ENCODE measurements at regions not wholly inside any gene's neighbourhood (a gene's known extent, or its start where the extent isn't known, plus 50 kb on each side); places are given as distances from the start of the nearest gene placed in this dataset.
"Not testable (repeated sequence)": the region's sequence is repeated elsewhere in the genome, so short reads cannot be mapped to it uniquely, and the experiment has no call there.

- no peak for DNase-seq (ENCODE audit: low read depth)
These were observed 99.1 kb upstream of the SMARCA2 start for GRCh38 chr9:1916095-1916494.

DNA sequence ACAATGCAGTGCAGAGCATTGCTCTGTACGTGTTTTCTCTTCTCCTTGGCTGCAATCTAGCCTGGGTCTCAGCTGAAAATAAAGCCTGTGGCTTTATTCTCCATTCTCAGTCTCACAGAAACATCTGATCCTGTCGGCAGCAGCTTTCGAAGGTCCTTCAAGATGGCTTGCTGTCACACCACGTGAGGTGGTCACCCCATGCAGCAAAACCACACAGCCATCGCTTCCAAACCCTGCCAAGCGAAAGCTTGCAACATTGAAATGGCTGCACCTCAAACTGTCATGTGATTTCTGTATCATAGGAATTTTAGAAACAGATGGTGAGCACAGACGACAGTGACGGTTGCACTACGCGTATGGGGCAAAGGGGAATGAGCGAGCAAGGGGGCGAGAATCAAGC lies 98.5 kb upstream of the SMARCA2 start:
- DNase-seq (ENCODE audit: low read depth), result no peak

- no peak for DNase-seq (ENCODE audit: low read depth)
These were observed 97.7 kb upstream of the SMARCA2 start for GRCh38 chr9:1917396-1917935.

GRCh38 chr9:1918108-1918507 lies 97.0 kb upstream of the SMARCA2 start:
- no peak for DNase-seq (ENCODE audit: low read depth)

- DNase-seq (ENCODE audit: low read depth), result no peak
These were observed 96.5 kb upstream of the SMARCA2 start for GRCh38 chr9:1918622-1919021.

DNA sequence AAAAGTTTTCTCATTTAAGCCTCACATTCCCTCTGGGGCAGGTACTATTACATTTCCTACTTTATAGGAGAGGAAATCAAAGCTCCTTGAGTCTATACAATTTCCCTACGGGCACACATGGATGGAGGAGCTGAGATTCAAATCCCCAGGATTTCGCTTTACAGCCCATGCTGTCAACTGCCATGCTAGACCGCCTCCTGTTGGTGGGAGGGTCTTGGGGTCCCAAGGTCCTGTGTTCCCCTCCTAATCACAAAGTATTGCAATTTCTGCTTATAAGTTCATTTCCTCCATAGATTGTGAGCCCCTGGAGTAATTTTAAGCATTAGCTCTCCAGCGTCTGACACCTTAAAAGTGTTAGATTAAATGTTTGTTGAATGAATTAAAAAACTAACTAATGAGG lies 95.9 kb upstream of the SMARCA2 start:
- DNase-seq (ENCODE audit: low read depth), result no peak

DNA sequence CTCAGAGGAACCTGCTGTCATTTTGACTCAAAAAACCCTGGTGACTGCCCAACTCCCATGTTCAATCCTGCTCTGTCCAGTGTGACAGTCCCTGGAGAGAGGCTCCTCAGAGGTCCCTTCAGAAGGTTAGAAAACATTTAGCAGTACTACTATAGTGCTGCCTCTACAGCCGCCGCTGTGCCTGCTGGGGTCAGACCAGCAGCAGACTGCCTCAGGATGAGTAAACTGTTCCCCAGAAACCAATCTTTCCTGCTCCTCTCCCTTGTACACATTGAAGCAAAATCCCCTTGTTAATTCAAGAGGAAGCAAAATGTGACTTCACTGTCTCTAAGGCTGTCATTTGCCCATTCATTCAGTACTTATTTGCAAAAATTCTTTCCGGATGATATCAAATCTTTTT lies 94.8 kb upstream of the SMARCA2 start:
- DNase-seq (ENCODE audit: low read depth), result no peak

DNA sequence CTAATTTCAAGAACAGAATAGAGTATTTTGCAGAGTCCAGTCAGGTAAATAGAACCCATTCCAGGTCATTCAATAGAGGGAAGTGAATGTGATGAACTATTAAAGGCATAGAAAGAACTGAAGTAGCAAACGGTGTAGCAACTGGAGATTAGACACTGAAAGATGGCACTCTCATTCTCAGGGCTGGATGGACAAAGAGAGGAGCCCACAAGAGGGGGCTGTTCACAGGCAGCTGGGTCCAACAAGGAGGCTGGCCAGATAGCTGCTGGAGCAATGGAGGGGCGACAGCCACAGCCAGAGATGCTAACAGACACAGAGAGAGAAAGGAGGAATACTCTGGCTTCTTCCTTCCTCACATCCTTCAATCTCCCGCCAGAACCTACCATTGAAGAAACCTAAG lies 93.1 kb upstream of the SMARCA2 start:
- no peak for DNase-seq (ENCODE audit: low read depth)

GRCh38 chr9:1927546-1927945 lies 87.6 kb upstream of the SMARCA2 start:
- no peak for DNase-seq (ENCODE audit: low read depth)

DNA sequence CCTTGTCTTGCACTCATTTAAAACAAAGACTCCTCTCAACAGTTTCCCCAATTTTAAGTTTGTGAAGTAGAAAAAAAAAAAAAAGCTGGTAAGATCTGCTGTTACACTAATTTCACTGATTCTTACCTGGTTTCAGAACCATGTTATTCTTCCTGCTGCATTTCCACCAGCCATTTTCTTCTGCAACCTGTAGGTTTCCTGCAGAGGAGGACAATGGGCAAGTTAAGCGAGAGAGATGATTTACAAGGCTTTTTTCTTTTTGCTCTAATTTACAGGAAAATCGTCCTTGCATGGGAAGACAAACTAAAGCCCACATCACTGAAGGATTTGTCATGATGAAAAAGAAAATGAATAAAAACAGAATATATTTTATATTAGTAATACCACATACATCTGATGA lies 86.0 kb upstream of the SMARCA2 start:
- DNase-seq (ENCODE audit: low read depth), result no peak

DNA sequence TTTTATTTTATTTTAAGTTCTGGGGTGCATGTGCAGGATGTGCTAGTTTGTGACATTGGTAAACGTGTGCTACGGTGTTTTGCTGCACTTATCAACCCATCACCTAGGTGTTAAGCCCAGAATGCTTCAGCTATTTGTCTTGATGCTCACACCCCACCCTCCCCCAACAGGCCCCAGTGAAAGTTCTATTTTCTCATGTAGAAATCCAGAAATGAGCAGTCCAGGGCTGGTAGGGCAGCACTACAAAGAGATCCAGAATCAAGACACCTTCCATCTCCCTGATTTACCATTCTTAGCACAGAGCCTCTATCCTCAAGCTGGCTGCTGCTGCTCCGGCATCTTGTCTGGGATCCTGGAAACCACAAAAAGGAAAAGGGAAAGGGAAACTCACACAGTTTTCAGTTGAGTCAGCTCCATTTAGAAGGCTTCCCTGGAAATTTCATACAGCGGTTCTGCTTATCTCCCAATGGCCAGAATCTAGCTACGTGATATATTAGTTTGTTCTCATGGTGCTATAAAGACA lies 85.4 kb upstream of the SMARCA2 start:
- DNase-seq (ENCODE audit: low read depth), result no peak

GRCh38 chr9:1930245-1930736 lies 84.9 kb upstream of the SMARCA2 start:
- DNase-seq (ENCODE audit: low read depth), result not testable (repeated sequence)

DNA sequence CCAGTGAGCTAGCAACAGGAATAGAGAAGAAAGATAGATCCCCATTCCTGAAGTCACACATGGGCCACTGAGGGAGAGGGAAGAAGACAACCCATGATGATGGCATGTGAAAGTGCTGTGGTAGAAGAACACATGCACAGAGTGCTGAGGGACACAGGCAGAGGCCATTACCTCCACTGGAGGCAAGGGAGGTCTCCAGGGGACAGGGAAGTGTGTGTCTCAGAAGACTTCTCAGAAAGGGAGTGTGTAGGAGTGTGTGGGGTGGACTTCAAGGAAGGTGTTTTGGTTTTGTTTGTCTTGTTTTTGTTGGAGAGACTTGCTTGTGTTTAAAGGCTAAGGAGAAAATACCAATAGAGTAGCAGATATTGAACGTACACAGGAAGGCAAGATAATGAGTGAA lies 77.0 kb upstream of the SMARCA2 start:
- no peak for DNase-seq (ENCODE audit: low read depth)

- DNase-seq (ENCODE audit: low read depth), result no peak
These were observed 76.4 kb upstream of the SMARCA2 start for GRCh38 chr9:1938675-1939170.

DNA sequence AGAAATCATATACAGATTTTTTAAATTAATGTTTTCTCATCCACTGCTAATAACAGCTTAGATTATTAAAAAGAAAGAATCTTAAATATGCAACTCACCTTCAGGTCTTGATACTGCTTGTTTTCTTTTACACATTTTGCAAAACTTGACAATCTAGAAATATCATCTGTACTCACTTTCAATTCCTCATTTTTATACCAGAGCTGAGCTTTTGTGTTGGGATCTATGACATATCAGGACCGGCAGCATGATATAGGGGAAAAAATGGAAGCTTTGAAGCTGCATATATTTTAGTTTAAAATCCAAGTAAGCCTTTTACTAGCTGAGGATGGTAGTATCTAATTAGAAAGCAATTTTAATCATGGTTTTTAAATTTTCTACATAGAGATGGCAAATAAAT lies 75.7 kb upstream of the SMARCA2 start:
- DNase-seq (ENCODE audit: low read depth), result no peak

DNA sequence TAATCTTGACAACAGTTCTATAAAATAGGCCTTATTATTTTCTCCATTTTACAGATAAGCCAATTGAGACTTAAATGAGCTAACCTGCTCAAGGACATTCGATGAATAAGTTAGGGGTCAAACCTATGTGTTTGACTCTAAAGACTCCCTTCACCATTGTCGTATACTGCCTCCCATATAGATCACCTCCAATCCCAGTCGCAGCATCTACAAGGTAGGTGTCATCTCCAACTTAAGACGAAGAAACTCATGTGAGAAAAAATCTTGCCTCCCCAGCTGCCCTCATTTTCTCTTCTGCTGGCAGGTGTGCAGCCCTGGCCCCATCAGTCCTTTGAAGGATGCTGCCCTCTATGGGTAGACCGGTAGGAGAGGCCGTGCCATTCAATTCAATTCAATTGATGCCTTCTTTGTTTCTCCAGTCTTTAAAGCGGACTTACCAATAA lies 75.2 kb upstream of the SMARCA2 start:
- peak; percentile 34 for DNase-seq (ENCODE audit: low read depth)

DNA sequence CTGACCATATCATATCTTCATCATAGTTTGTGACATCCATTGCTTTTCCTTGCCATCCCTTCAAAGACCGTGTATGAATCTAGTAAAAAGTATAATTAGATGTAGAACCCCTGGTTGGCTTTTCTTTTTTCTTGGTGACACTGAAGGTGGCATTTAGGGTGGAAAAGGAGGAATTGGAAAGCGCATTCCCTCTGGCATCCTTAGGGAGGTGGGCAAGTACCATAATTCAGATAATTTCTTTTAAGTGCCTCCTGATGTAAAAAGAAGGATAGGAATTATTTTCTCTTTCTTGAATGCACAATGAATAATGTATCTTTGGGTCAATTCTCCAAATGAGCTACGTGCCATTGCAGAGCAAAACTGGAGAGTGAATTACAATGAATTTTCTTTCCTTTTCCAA lies 73.2 kb upstream of the SMARCA2 start:
- DNase-seq (ENCODE audit: low read depth), result peak; percentile 7

- DNase-seq (ENCODE audit: low read depth), result no peak
These were observed 68.4 kb upstream of the SMARCA2 start for GRCh38 chr9:1946526-1947283.

- DNase-seq (ENCODE audit: low read depth), result no peak
These were observed 67.7 kb upstream of the SMARCA2 start for GRCh38 chr9:1947438-1947837.

GRCh38 chr9:1948541-1948940 lies 66.6 kb upstream of the SMARCA2 start:
- DNase-seq (ENCODE audit: low read depth), result no peak

- DNase-seq (ENCODE audit: low read depth), result no peak
These were observed 63.7 kb upstream of the SMARCA2 start for GRCh38 chr9:1951446-1951845.

- no peak for DNase-seq (ENCODE audit: low read depth)
These were observed 63.1 kb upstream of the SMARCA2 start for GRCh38 chr9:1952001-1952400.

- DNase-seq (ENCODE audit: low read depth), result no peak
These were observed 60.9 kb upstream of the SMARCA2 start for GRCh38 chr9:1954238-1954637.
